ENCODE measurements at regions not wholly inside any gene's neighbourhood (a gene's known extent, or its start where the extent isn't known, plus 50 kb on each side); places are given as distances from the start of the nearest gene placed in this dataset.

DNA sequence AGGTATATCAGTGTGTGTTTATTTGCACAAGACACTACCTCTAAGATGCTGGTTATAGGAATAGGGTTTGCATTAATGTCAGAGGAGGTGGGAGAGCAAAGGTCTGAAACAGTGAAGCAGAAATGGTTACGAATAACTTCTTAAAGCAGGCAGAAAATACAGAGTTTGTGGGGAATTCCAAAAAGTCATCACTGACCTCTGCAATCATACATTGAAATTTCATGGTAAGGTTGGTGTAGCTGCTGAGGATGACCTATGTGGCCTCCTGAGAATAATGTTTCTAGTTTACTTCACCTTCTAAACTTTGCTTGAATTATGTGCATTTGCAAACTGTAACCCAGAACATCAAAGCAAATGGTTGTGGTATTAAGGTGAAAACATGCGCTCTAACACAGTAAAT is 280.1 kb downstream of the PCDH20 start (continued):
- TF ChIP-seq CSRNP3 (CRISPR knock-in tag; IDR thresholded peaks at IDR 0.05) (no peak), RARB (CRISPR knock-in tag; IDR thresholded peaks at IDR 0.05) (no peak), ARNTL (CRISPR knock-in tag; IDR thresholded peaks at IDR 0.05; ENCODE audit: borderline replicate concordance, low read depth) (no peak)

- 0 out of 2 replicates have a peak, but pooled peaks have one; percentile 45 for TF ChIP-seq TCF4 (CRISPR knock-in tag; IDR thresholded peaks at IDR 0.05; ENCODE audit: borderline replicate concordance)
- TF ChIP-seq ISL1 (CRISPR knock-in tag; IDR thresholded peaks at IDR 0.05) = peak; percentile 80
- TF ChIP-seq, protein P1, sequence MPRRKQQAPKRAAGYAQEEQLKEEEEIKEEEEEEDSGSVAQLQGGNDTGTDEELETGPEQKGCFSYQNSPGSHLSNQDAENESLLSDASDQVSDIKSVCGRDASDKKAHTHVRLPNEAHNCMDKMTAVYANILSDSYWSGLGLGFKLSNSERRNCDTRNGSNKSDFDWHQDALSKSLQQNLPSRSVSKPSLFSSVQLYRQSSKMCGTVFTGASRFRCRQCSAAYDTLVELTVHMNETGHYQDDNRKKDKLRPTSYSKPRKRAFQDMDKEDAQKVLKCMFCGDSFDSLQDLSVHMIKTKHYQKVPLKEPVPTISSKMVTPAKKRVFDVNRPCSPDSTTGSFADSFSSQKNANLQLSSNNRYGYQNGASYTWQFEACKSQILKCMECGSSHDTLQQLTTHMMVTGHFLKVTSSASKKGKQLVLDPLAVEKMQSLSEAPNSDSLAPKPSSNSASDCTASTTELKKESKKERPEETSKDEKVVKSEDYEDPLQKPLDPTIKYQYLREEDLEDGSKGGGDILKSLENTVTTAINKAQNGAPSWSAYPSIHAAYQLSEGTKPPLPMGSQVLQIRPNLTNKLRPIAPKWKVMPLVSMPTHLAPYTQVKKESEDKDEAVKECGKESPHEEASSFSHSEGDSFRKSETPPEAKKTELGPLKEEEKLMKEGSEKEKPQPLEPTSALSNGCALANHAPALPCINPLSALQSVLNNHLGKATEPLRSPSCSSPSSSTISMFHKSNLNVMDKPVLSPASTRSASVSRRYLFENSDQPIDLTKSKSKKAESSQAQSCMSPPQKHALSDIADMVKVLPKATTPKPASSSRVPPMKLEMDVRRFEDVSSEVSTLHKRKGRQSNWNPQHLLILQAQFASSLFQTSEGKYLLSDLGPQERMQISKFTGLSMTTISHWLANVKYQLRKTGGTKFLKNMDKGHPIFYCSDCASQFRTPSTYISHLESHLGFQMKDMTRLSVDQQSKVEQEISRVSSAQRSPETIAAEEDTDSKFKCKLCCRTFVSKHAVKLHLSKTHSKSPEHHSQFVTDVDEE (CRISPR knock-in tag; IDR thresholded peaks at IDR 0.05) = 0 out of 2 replicates have a peak, but pooled peaks have one; percentile 17
- TF ChIP-seq CSDC2 (CRISPR knock-in tag; IDR thresholded peaks at IDR 0.05) = no peak
- no peak for TF ChIP-seq ZNF565 (CRISPR knock-in tag; conservative IDR thresholded peaks at IDR 0.05; ENCODE audit: low read depth)
- peak; percentile 40; the same call in 1 of the 2 replicates for TF ChIP-seq CREB5 (CRISPR knock-in tag; IDR thresholded peaks at IDR 0.05; ENCODE audit: low read depth)
- ATAC-seq = no peak
Observed at GRCh38 chr13:61128850-61129645, 286.6 kb downstream of the PCDH20 start.

- ATAC-seq = no peak
- no peak for TF ChIP-seq ZNF8 (CRISPR knock-in tag; IDR thresholded peaks at IDR 0.05)
- TF ChIP-seq, protein P2, sequence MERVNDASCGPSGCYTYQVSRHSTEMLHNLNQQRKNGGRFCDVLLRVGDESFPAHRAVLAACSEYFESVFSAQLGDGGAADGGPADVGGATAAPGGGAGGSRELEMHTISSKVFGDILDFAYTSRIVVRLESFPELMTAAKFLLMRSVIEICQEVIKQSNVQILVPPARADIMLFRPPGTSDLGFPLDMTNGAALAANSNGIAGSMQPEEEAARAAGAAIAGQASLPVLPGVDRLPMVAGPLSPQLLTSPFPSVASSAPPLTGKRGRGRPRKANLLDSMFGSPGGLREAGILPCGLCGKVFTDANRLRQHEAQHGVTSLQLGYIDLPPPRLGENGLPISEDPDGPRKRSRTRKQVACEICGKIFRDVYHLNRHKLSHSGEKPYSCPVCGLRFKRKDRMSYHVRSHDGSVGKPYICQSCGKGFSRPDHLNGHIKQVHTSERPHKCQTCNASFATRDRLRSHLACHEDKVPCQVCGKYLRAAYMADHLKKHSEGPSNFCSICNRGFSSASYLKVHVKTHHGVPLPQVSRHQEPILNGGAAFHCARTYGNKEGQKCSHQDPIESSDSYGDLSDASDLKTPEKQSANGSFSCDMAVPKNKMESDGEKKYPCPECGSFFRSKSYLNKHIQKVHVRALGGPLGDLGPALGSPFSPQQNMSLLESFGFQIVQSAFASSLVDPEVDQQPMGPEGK (CRISPR knock-in tag; IDR thresholded peaks at IDR 0.05; ENCODE audit: borderline replicate concordance) = no peak
- no peak for TF ChIP-seq CSRNP3 (CRISPR knock-in tag; IDR thresholded peaks at IDR 0.05)
- TF ChIP-seq TOX (CRISPR knock-in tag; IDR thresholded peaks at IDR 0.05; ENCODE audit: borderline replicate concordance) = no peak
- TF ChIP-seq, protein P1 (CRISPR knock-in tag; IDR thresholded peaks at IDR 0.05) = no peak
- no peak for TF ChIP-seq CREB5 (CRISPR knock-in tag; IDR thresholded peaks at IDR 0.05; ENCODE audit: low read depth)
- no peak for TF ChIP-seq OSR1 (CRISPR knock-in tag; IDR thresholded peaks at IDR 0.05)
- TF ChIP-seq CSDC2 (CRISPR knock-in tag; IDR thresholded peaks at IDR 0.05) = no peak
- TF ChIP-seq ZNF70 (CRISPR knock-in tag; IDR thresholded peaks at IDR 0.05) = no peak
- TF ChIP-seq TCF4 (CRISPR knock-in tag; IDR thresholded peaks at IDR 0.05; ENCODE audit: borderline replicate concordance) = no peak
- TF ChIP-seq ZFP3 (CRISPR knock-in tag; IDR thresholded peaks at IDR 0.05) = no peak
- no peak for TF ChIP-seq RARB (CRISPR knock-in tag; IDR thresholded peaks at IDR 0.05)
- no peak for TF ChIP-seq ESRRG (CRISPR knock-in tag; IDR thresholded peaks at IDR 0.05)
- no peak for TF ChIP-seq ZNF565 (CRISPR knock-in tag; conservative IDR thresholded peaks at IDR 0.05; ENCODE audit: low read depth)
- no peak for TF ChIP-seq PPARA (CRISPR knock-in tag; IDR thresholded peaks at IDR 0.05; ENCODE audit: borderline replicate concordance)
- TF ChIP-seq SNAI2 (CRISPR knock-in tag; IDR thresholded peaks at IDR 0.05) = no peak
- no peak for TF ChIP-seq BACH2 (CRISPR knock-in tag; IDR thresholded peaks at IDR 0.05; ENCODE audit: borderline replicate concordance)
- no peak for TF ChIP-seq ARNTL (CRISPR knock-in tag; IDR thresholded peaks at IDR 0.05; ENCODE audit: borderline replicate concordance, low read depth)
- TF ChIP-seq GLIS3 (CRISPR knock-in tag; IDR thresholded peaks at IDR 0.05) = no peak
Observed at GRCh38 chr13:61123538-61124289, 291.9 kb downstream of the PCDH20 start.

Measured in SK-N-SH treated with all-trans-retinoic acid at 6 μM for 48 hours (cell line).